Kidney epithelial cell (primary cell): ENCODE measurements at regions not wholly inside any gene's neighbourhood (a gene's known extent, or its start where the extent isn't known, plus 50 kb on each side); places are given as distances from the start of the nearest gene placed in this dataset.

Source experiments
- DNase-seq: peaks from one replicate; pipeline ENCODE4 v3.0.0-alpha.2; 2010; ENCODE audit warnings: low read depth
- H3K27me3 ChIP-seq: 2 replicates; pipeline ENCODE4 v1.6.0; 2011; ENCODE audit warnings: low read length; ENCODE audit not compliant: control insufficient read depth, insufficient read depth
- H3K36me3 ChIP-seq: 2 replicates; pipeline ENCODE4 v1.5.1; 2011; ENCODE audit warnings: low read length; ENCODE audit not compliant: control insufficient read depth, insufficient read depth
- H3K4me3 ChIP-seq: 2 replicates; pipeline ENCODE4 v1.5.1; 2011; ENCODE audit warnings: low read depth, mild to moderate bottlenecking, control low read depth, low read length
- CTCF ChIP-seq: IDR thresholded peaks from 2 replicates; pipeline ENCODE4 v1.5.1; 2011; ENCODE audit warnings: mild to moderate bottlenecking, moderate library complexity, low read length, control low read depth, inconsistent platforms; ENCODE audit not compliant: insufficient read depth, poor library complexity, severe bottlenecking

- no peak for TF ChIP-seq CTCF
- H3K4me3 ChIP-seq = peak overlapping the region; percentile 12
- DNase-seq = no peak
Observed at GRCh38 chr6:97669191-97670031, 386.4 kb upstream of the MMS22L start.

GRCh38 chr6:97674802-97675201 is 391.8 kb upstream of the MMS22L start:
- DNase-seq = no peak
- no peak for TF ChIP-seq CTCF
- no peaks in the 10 kb centered on the region for H3K36me3 ChIP-seq
- no peaks in the 10 kb centered on the region for H3K27me3 ChIP-seq
- H3K4me3 ChIP-seq = no peak overlapping the region

More at GRCh38 chr6:97669191-97670031, 386.4 kb upstream of the MMS22L start:
- Histone ChIP-seq H3K36me3 (no peaks in the 10 kb centered on the region), H3K27me3 (no peaks in the 10 kb centered on the region)

- DNase-seq = no peak
- TF ChIP-seq CTCF = no peak
- no peak overlapping the region for H3K4me3 ChIP-seq
- H3K27me3 ChIP-seq = no peaks in the 10 kb centered on the region
- no peaks in the 10 kb centered on the region for H3K36me3 ChIP-seq
Observed at GRCh38 chr6:97677626-97678025, 394.6 kb upstream of the MMS22L start.

GRCh38 chr6:97687916-97688315 is 404.9 kb upstream of the MMS22L start:
- Histone ChIP-seq H3K27me3 (no peaks in the 10 kb centered on the region), H3K36me3 (no peaks in the 10 kb centered on the region), H3K4me3 (no peak overlapping the region)
- TF ChIP-seq CTCF = no peak
- no peak for DNase-seq

- no peak for DNase-seq
- no peak for TF ChIP-seq CTCF
- H3K36me3 ChIP-seq = no peaks in the 10 kb centered on the region
- H3K27me3 ChIP-seq = no peaks in the 10 kb centered on the region
- no peak overlapping the region for H3K4me3 ChIP-seq
Observed at GRCh38 chr6:97689078-97689754, 406.2 kb upstream of the MMS22L start.
